Endothelial cell of umbilical vein (primary cell): ENCODE measurements at regions not wholly inside any gene's neighbourhood (a gene's known extent, or its start where the extent isn't known, plus 50 kb on each side); places are given as distances from the start of the nearest gene placed in this dataset.

Source experiments
- POLR2A ChIP-seq: IDR thresholded peaks from 2 replicates; pipeline ENCODE4 v1.6.1; 2012; ENCODE audit warnings: low read depth, mild to moderate bottlenecking, control low read depth, low read length
- TF ChIP-seq, protein P1 (sequence below), 2 donors: IDR thresholded peaks; 1 replicate in 1 of 2; 2 replicates in 1 of 2; pipeline ENCODE4 v1.5.1; 2011; ENCODE audit warnings: low read length in 2 of 2, mild to moderate bottlenecking in 2 of 2, moderate library complexity in 2 of 2, control low read depth in 1 of 2, inconsistent platforms in 1 of 2, low read depth in 1 of 2; ENCODE audit not compliant: insufficient read depth in 1 of 2; ENCODE audit errors: extremely low read depth in 1 of 2

DNA sequence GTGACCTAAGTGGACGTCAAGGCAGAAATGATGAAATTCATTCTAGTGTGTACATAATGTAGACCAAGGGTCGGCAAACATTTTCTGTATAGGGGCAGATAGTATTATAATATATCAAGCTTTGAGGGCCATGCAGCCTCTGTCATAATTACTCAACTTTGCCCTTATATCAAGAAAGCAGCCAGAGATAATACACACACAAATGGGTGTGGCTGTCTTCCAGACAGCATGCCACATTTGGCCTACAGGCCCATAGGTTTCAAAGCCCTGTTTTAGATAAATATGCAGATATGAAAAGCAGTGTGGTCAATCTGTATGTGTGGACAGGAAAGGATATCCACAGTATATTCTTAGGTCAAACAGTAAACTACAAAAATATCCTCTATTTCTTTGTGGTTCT is 320.1 kb upstream of the FMN2 start:
- TF ChIP-seq, protein P1, sequence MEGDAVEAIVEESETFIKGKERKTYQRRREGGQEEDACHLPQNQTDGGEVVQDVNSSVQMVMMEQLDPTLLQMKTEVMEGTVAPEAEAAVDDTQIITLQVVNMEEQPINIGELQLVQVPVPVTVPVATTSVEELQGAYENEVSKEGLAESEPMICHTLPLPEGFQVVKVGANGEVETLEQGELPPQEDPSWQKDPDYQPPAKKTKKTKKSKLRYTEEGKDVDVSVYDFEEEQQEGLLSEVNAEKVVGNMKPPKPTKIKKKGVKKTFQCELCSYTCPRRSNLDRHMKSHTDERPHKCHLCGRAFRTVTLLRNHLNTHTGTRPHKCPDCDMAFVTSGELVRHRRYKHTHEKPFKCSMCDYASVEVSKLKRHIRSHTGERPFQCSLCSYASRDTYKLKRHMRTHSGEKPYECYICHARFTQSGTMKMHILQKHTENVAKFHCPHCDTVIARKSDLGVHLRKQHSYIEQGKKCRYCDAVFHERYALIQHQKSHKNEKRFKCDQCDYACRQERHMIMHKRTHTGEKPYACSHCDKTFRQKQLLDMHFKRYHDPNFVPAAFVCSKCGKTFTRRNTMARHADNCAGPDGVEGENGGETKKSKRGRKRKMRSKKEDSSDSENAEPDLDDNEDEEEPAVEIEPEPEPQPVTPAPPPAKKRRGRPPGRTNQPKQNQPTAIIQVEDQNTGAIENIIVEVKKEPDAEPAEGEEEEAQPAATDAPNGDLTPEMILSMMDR (IDR thresholded peaks at IDR 0.05; ENCODE audit: extremely low read depth in 1 of 2, insufficient read depth in 1 of 2, low read depth in 1 of 2, low read length in 2 of 2) = no peak
- no peak for TF ChIP-seq POLR2A
